ENCODE measurements at regions not wholly inside any gene's neighbourhood (a gene's known extent, or its start where the extent isn't known, plus 50 kb on each side); places are given as distances from the start of the nearest gene placed in this dataset.
A peak's percentile ranks its signal among the peaks of the same experiment; 100 is the strongest.

DNA sequence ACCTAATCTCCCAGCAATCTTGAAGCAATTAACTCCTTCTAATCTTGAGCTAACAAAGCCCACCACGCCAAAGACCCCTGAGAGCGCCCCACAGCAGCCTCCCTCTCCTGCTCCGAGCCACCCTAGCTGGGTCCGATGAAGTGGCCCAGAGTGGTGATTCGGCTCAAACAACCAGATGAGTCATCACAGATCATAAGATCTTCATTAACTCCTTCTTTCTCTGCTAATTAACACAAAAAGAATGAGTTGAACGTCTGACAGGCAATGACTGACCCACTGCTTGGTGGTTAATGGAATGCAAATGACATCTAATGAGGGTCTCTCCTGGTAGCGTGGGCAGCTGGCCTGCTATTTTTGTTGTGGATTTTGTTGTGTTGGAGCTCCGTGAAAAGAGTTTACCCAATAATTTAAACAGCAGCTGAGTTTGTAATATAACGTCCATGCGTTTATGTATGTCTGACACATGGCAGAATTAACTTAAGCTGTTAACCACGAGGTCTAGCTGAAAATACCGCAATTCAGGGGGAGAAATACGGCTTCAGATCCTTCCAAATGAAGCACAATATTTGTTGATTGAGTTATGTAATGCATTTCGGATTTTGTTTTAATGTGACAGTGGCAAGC lies 161.4 kb downstream of the RAB11FIP2 start:
- no peak for DNase-seq

DNA sequence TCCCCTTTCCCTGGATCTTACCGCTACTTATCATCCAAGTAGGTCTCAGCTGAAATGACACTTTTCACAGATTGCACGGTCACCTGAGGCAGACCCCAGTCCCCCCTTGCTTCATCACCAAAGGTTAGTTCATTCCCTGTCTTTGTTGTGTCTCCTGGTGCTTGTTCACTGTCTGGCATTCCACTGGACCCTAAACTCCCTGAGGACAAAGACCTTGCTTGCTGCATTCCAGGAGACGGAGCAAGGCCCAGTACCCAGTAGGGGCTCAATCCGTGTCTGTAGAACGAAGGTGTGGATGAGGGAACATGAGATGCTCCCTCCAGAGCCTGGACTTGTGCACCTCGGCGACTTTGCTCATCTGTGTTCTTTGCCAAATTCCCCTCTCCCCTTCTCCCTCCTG lies 160.0 kb downstream of the RAB11FIP2 start:
- no peak for DNase-seq

DNA sequence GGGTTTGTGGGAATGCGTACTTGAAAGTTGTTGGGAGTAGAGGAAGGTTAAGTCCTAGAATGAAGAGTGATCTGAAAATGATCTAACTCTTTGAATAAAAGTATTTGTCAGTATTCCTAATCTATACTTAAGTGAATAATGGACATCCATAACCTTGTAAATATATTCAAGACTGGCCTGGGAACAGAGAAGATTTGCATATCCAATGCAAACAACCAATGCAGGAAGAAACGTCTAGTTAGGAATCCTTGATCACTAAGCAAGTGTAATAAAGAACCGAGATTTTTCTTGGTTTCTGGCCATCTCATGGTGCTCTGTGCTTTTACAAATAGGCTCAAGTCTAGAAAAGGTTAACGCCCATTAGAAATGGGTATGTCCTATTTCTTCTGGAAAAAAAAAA lies 157.1 kb downstream of the RAB11FIP2 start:
- no peak for DNase-seq

DNA sequence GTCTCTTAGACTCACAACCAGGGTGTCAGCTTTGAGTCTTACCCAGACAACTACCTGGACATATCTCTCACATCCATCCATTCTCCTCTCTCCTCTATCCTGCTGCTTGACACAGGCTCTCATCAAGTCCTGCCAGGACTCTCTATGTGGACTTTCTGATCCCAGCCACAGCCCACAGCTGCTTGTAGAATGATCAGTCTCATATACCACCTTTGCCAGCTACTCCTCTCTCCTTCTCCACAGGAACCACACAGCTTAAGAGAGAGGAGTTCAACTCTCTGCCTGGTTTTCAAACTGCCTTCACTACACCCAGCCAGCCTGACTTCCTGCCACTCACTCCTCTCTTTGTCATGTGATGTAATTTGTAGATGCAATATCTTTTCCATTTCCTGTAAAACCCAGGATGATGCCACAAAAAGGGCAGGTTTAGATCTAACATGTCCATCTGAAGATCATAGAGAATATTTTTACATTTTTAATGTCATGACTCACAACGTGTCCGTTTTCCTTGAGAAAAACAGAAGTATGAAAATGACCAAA lies 154.0 kb downstream of the RAB11FIP2 start:
- DNase-seq, result no peak

DNA sequence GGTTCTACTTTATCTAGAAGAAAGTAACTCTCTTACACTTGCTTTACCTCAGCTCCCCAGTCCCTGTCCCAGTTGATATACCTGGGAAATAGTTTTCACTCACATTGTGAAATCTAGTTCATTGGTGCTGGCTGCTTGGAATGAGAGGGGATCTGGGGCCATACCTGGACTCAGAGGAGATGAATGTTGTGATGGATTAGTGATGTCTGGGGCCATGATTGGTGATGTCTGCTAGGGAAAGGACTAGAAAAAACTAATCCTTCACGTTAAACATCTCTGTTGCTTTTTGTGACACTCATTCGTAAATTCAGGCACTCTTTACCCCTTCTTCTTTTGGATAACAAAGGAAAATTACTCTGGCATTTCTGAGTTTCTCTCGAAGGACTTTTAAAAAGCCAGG lies 152.4 kb downstream of the RAB11FIP2 start:
- no peak for DNase-seq

DNA sequence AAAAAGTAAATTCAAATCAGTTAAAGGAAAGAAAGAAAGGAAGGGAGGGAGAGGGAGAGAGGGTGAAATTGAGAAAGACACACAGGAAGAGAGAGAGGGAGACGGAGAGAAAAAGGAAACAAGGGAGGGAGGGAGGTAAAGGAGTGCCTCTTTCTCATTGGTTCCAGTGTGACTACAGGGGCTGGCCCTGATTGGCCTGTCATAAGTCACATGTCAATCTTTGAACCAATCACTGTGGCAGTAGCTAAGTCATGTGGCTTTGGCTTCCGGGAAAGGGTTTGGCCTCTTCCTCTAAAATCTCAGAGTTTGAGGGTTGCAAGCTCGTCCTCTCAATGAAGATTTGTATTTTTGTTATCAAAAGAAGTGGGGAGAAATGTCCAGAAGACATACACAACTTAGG lies 150.2 kb downstream of the RAB11FIP2 start:
- no peak for DNase-seq

DNA sequence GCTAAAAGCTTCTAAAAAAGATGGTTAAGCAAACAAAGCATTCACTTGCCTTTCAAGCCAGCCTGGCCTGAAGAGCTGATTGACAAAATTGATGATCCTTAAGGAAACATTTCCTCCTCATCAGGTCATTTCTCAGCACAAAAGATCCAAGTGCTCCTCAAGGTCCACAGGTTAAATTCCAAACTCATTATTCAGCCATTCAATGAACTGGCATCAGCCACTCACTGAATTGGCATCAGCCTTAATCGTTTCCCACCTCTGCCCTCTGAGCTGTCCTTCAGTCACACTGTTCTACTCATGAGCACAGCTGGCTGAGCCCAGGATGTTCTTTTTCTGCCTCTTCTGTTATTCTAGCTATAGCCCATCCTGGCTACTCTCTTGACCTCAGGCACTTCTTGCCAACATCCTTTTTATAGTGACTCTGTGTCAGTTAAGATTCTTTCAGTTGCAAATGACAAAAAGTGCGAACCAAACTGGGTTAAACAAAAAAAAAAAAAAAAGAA lies 147.5 kb downstream of the RAB11FIP2 start:
- no peak for DNase-seq

DNA sequence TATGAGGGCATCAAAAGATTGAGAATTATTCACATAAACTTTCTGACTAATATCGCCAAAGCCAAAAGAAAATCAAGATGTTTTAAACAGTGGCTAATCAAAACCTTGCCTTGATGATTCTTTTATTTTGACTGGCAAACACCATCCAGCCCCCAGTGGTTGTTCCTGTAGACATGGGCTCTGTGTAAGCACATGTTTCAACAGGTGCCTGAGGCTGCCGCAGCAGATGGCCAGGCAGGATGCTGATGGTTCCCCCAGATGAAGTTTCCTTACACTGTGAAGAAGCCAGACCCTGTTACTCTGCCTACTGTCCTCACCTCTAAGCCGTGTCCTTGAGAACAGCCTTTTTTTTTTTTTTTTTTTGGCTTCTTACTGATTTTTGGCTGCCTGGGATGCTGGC lies 146.5 kb downstream of the RAB11FIP2 start:
- peak; percentile 88 for DNase-seq

DNA sequence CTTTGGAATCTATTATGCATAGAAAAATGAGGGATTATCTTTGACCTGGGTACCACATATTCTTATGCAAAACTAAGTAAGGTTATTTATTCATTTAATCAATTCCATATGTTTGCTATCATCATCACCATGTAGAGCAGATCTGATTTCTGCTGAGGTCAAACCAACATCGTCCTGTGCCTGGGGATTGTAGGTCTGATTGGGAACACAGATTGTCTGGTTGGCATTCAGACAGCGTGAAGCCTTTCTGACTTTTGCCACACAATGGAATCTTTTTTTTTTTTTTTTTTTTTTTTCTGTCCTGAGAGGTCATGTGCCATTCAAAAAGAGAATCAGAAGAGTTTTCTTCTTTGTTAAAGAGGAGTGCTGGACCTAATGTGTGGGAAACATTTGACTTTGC lies 142.9 kb downstream of the RAB11FIP2 start:
- DNase-seq, result no peak

DNA sequence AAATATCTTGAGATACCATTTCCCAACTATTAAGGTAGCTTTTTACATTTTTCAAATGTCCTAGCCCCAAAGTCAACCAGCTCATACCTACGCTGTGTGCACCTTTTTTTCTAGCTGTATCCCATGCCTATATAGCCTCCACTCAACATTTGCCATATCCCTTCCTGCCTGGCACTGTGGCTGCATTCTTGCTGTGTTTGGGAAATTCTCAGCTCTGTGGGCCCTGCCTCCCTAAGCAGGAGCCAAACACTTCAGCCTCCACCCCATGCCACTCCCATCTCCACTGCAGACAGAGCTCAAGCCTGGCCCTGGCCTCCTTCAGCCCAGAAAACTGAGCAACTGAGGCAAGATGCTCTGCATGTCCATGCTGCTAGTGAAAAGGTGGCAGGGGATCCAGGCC lies 141.3 kb downstream of the RAB11FIP2 start:
- no peak for DNase-seq

DNA sequence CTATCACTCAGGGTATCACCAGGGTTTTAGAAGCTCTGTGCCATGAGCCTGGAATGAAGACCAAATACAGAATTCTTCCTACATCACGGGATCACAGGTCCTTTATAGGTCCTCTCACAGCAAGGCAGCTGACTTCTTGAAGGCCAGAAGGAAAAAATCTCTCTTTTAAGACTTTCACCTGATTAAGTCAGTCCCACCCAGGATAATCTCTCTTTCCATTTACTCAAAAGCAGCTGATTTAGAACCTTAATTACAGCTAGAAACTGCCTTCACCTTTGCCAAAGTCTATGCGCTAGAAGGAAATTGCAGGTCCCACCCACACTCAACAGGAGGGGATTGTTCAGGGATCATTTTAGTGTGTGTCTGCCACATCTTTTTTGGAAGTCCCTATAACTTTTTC lies 135.1 kb downstream of the RAB11FIP2 start:
- DNase-seq, result no peak

DNA sequence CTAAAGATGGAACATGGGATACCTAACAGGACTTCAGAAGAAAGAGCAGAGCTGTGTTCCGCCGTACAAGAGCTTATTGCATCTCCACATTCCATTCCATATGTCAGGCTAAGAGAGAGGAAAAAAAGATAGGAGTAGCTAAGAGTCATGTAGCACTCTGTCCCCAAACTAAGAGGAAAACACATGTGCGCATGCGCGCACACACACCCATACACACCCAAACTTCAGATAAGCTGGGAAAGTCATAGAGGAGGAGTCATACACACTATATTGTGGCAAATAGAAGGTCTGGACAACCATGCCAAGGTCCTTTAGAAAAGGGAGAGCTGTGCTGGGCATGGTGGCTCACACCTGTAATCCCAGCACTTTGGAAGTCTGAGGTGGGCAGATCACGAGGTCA lies 132.4 kb downstream of the RAB11FIP2 start:
- no peak for DNase-seq

DNA sequence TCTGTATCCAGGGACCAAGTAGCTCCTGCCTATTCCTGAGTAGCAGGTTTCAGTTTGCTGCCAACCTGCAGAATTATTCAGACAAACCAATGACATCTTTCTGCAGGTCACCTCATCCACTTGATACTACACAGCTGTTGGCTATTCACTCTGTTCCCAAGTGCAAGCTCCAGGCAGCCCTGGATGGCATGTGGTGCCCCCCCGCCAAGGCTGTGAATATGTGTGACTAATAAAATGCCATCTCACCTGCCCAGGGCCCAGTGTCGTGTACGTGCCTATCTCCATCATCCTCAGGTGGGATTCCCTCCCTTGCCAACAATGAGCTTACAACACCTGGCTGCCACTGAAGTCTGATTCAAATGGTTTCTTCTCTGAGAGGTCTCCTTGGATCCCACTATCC lies 125.8 kb downstream of the RAB11FIP2 start:
- DNase-seq, result no peak

DNA sequence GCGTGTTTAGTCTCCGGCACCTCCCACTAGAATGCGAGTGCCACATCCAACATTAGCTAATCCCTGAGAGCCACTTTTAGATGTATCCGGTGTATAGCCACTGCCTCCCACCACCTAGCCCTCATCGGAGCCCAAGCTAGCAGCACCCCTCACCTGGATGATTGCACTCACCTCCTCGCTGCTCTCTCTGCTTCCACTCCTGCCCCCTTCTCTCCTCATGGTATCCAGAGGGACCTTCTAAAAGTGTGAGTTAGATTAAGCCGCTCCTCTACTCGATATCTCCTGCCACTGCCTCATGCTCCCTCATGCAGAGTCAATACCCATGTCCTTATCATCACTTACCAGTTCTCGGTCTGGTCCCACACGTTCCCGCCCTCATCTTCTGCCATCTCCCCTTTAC lies 125.3 kb downstream of the RAB11FIP2 start:
- no peak for DNase-seq

DNA sequence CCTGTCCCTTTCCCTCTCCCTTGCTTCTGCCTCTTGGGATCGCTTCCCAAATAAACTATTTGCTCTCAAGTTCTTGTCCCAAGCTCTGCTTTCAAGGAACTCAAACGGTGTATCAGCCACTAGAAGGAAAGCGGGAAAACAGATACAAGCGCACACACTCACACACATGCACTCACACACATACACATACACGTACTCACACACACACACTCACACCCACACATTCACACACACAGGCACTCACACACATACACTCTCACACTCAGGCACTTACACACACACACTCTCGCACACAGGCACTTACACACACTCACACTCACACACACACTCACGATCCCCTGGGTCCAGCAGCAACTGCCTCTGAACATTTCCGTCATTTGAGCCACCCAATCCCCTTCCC lies 121.9 kb downstream of the RAB11FIP2 start:
- DNase-seq, result no peak

DNA sequence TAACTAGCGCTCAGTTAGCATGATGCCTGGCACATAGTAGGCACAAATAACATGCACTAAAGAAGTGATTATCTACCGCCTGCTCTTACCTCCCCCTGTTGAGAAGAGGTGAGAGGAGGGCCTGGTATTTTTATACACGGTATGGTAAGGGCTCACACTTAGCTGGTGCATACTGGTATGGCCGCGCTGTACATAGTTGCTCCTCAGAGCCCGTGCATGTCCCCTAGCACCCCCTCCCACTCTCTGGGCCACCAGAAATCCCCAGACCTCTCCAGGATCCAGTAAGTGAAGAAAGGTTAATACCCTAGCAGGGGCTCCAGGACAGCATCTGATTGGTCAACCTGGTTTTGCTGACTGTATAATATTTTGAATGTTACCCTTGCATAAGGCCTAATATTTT lies 121.4 kb downstream of the RAB11FIP2 start:
- DNase-seq, result no peak

DNA sequence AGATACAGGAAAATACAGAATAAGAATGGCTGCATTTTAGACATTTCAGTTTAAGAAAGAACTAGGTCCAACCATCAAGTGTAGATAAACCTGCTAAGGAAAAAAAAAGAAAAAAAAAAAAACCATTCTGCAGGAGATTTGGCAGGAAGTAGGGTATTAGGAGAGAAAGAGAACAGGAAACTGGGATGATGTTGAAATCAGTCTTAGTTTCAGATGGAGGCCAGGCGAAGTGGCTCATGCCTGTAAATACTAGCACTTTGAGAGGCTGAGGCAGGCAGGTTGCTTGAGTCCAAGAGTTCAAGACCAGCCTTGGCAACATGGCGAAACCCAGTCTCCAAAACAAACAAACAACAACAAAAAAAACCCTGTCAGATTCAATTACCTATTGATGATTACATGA lies 120.2 kb downstream of the RAB11FIP2 start:
- no peak for DNase-seq

DNA sequence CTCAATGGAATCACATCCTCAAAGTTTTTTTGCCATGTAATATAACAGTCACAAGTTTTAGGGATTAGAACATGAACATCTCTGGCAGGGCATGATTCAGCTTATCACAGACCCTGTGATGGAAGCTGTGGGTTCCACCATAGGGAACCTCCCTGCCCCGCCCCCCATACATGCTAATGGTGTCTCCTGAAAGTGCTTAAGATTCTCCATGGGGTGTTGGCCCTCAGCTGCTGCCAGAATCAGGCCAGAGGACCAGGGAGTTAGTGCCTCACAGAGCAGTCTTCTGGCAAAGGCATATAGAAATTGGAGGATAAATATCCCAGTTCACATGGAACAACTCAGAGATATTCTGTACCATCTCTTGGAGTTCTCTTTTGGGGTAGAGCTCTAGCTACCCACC lies 119.4 kb downstream of the RAB11FIP2 start:
- no peak for DNase-seq

DNA sequence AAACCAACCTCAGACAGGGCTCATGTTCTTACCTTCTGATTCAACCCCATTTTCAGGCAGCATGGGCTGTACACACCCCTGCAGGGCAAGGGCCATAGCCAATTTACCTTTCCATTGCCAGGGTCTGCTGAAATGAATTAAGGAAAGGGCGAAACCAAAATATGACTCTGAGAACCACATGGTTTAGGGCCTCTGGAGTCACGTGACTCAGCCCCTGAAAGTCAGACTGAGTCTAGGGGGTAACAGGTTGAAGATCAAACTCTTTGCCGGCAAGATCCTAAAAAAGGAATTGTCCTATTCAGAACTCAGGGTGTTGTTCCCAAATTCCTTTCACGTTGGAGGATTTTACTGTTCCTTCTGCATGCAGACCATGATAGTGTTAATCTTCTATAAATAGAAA lies 118.9 kb downstream of the RAB11FIP2 start:
- DNase-seq, result no peak

DNA sequence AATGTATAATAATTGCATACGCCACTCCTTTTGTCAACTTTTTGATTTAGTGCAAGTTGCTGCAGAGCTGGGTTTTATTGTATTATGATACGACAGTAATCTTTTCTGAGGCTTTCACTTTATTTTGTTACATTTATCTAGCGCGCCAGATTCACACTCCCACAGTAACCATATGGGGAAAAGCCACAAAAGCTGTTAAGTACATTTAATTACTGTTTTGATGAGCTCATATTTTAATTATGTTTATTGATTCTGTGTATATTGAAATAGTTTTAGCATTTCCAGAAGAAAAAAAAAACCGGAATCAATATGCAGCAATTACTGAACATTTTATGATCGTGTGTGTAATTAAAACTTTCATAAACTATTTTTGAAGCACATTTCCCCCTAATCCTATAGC lies 118.5 kb downstream of the RAB11FIP2 start:
- DNase-seq, result no peak

DNA sequence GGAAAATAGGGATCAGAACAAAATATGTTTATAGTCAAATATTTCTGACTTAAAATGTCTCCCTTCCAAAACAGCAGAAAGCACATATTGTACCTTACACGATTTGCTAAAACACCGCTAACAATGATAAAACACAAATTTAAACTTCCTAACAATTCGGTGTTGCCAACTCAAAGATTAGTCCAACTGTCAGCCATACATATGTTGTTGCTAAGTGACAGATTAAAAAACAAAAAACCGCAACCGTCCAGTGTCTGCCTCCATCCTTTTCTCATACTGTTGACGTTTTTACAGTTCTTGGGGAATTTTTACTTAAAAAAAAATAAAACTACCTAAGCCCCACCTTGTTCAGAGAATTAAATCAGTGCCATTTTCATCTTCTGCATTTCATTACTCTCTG lies 118.0 kb downstream of the RAB11FIP2 start:
- DNase-seq, result no peak

DNA sequence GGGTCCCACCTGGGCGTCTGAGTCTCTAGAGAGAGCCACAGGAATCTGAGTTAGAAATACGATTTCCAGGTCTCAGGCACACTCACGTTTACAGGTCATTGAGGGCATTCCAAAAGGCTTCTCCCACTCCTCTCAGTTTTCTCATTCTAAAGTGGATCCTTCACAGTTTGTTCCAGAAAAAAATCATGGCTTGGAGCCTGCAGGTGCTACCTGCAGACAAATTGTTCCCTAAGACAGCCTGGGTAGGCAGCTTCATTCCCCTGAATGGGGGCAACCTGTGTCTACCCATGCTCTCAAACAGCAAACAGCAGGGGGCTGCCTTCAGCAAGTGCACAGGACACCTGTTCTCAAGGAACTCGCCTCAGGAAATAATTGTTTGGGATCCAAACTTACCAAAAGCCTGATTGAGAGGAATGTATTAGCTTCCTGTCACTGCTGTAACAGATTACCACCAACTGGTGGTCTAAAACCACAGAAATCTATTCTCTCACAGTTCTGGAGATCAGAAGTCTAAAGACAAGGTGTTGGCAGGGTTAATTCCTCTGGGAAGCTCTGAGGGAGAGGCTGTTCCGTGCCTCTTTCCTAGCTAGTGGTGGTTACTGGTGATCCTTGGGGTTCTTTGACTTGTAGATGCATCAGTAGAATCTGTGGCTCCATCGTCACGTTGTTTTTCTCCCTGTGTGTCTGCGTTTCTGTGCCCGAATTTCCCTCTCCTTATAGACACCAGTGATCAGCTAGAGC lies 117.2 kb downstream of the RAB11FIP2 start:
- DNase-seq, result peak; percentile 22

DNA sequence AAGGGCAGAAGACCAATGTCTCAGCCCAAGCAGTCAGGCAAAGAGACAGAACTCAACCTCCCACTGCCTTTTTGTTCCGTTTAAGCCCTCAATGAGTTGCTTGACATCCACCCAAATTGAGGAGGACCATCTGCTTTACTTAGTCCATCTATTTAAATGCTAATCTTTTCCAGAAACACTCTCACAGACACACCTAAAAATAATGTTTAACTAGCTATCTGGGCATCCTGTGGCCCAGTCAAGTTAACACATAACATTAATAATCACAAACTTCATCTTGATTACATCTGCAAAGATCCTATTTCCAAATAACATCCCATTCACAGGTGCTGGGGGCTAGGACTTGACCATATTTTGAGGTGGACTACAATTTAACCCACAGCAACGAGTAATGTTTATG lies 115.7 kb downstream of the RAB11FIP2 start:
- no peak for DNase-seq

DNA sequence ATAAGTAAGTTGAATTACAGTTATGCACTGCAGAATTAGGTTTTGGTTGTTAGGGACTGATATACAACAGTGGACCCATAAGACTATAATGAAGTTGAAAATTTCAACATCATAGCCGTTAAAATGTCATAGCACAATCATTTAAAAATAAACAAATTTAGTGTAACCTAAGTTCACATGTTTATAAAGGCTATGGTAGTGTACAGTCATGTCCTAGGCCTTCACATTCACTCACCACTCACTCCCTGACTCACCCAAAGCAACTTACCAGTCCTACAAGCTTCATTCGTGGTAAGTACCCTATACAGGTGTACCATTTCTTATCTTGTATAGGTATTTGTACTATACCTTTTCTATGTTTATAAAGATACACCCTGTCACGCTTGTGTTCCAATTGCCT lies 113.7 kb downstream of the RAB11FIP2 start:
- no peak for DNase-seq

DNA sequence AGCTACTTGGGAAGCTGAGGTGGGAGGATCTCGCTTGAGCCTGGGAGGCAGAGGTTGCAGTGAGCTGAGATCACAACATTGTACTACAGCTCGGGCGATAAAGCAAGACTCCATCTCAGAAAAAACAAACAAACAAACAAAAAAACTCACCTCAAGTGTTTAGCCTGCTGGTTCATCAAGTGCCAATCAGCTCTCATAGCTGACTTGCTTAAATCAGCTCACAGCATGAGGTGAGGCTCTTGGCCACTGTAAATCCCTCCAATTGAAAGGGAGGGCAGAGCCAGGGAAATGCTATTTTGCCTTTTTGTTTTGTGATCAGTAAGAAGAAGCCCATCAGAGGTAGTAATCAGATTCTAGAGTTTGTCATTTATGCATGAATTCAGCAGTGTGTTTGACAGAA lies 112.3 kb downstream of the RAB11FIP2 start:
- DNase-seq, result no peak
